H9 (cell line): ENCODE measurements at regions not wholly inside any gene's neighbourhood (a gene's known extent, or its start where the extent isn't known, plus 50 kb on each side); places are given as distances from the start of the nearest gene placed in this dataset.

Experiments
- DNase-seq: peaks from one replicate; pipeline ENCODE4 v3.0.0-alpha.2; 2017
- H2AFZ ChIP-seq: one replicate; pipeline ENCODE4 v1.6.1; 2013; ENCODE audit warnings: mild to moderate bottlenecking, low read length, control low read depth, moderate library complexity
- H2AK5ac ChIP-seq: 2 replicates; pipeline ENCODE4 v1.6.1; 2013; ENCODE audit warnings: low read length, control low read depth, mixed read lengths; ENCODE audit not compliant: insufficient read length
- H2BK120ac ChIP-seq: one replicate; pipeline ENCODE4 v1.6.1; 2013; ENCODE audit warnings: low read depth, mild to moderate bottlenecking, low read length, control low read depth, inconsistent platforms; ENCODE audit not compliant: poor library complexity, severe bottlenecking
- H2BK12ac ChIP-seq: 2 replicates; pipeline ENCODE4 v1.6.1; 2013; ENCODE audit warnings: low read length, control low read depth, mixed read lengths, low read depth; ENCODE audit not compliant: insufficient read length
- H2BK15ac ChIP-seq: 2 replicates; pipeline ENCODE4 v1.6.1; 2013; ENCODE audit warnings: low read depth, low read length, control low read depth
- H2BK20ac ChIP-seq: one replicate; pipeline ENCODE4 v1.6.1; 2013; ENCODE audit warnings: low read depth, mild to moderate bottlenecking, low read length, control low read depth, inconsistent platforms; ENCODE audit not compliant: poor library complexity, severe bottlenecking
- H2BK5ac ChIP-seq: 2 replicates; pipeline ENCODE4 v1.6.1; 2013; ENCODE audit warnings: low read length, control low read depth, mixed read lengths; ENCODE audit not compliant: insufficient read length
- H3K14ac ChIP-seq: 2 replicates; pipeline ENCODE4 v1.6.1; 2013; ENCODE audit warnings: low read length, control low read depth; ENCODE audit not compliant: insufficient read depth
- H3K18ac ChIP-seq: 2 replicates; pipeline ENCODE4 v1.6.1; 2013; ENCODE audit warnings: low read depth, mild to moderate bottlenecking, mixed read lengths, low read length, control low read depth; ENCODE audit not compliant: insufficient read length
- H3K23ac ChIP-seq: 2 replicates; pipeline ENCODE4 v1.6.1; 2013; ENCODE audit warnings: low read length, control low read depth, mixed read lengths, low read depth; ENCODE audit not compliant: insufficient read length
- H3K23me2 ChIP-seq: 2 replicates; pipeline ENCODE4 v1.6.1; 2013; ENCODE audit warnings: low read depth, mild to moderate bottlenecking, mixed read lengths, low read length, control low read depth; ENCODE audit not compliant: insufficient read length, poor library complexity, severe bottlenecking
- H3K27ac ChIP-seq: 2 replicates; pipeline ENCODE4 v1.5.1; 2013; ENCODE audit warnings: low read length, control low read depth, mixed read lengths, low read depth; ENCODE audit not compliant: insufficient read length
- H3K27me3 ChIP-seq: 2 replicates; pipeline ENCODE4 v1.6.1; 2013; ENCODE audit warnings: low read length, control low read depth, inconsistent platforms; ENCODE audit not compliant: insufficient read depth
- H3K4ac ChIP-seq: 2 replicates; pipeline ENCODE4 v1.6.1; 2013; ENCODE audit warnings: low read depth, mild to moderate bottlenecking, control low read depth, inconsistent platforms, low read length, moderate library complexity
- H3K4me1 ChIP-seq: 2 replicates; pipeline ENCODE4 v1.6.1; 2013; ENCODE audit warnings: low read length, control low read depth, inconsistent platforms; ENCODE audit not compliant: insufficient read depth
- H3K4me2 ChIP-seq: 2 replicates; pipeline ENCODE4 v1.6.1; 2013; ENCODE audit warnings: low read length, control low read depth, mixed read lengths; ENCODE audit not compliant: insufficient read length, insufficient read depth
- H3K56ac ChIP-seq: 2 replicates; pipeline ENCODE4 v1.6.1; 2013; ENCODE audit warnings: low read depth, mild to moderate bottlenecking, mixed read lengths, low read length, control low read depth; ENCODE audit not compliant: insufficient read length
- H3K79me1 ChIP-seq: 2 replicates; pipeline ENCODE4 v1.6.1; 2013; ENCODE audit warnings: low read depth, mild to moderate bottlenecking, moderate library complexity, low read length, control low read depth, inconsistent platforms; ENCODE audit not compliant: insufficient read depth, poor library complexity, severe bottlenecking
- H3K79me2 ChIP-seq: 2 replicates; pipeline ENCODE4 v1.6.1; 2013; ENCODE audit warnings: low read length, control low read depth, inconsistent platforms; ENCODE audit not compliant: insufficient read depth
- H3K9ac ChIP-seq: 2 replicates; pipeline ENCODE4 v1.6.1; 2013; ENCODE audit warnings: low read length, control low read depth, mixed read lengths; ENCODE audit not compliant: insufficient read length; ENCODE audit errors: extremely low read depth
- H3K9me3 ChIP-seq: one replicate; pipeline ENCODE4 v1.6.1; 2013; ENCODE audit warnings: low read depth, low read length, inconsistent platforms; ENCODE audit not compliant: control insufficient read depth
- H3T11ph ChIP-seq: one replicate; pipeline ENCODE4 v1.6.1; 2013; ENCODE audit warnings: mild to moderate bottlenecking, low read length, control low read depth, inconsistent platforms
- H4K20me1 ChIP-seq: one replicate; pipeline ENCODE4 v1.6.1; 2013; ENCODE audit not compliant: control insufficient read depth, insufficient read length, insufficient read depth
- H4K5ac ChIP-seq: 2 replicates; pipeline ENCODE4 v1.6.1; 2013; ENCODE audit warnings: low read depth, mild to moderate bottlenecking, mixed read lengths, low read length, control low read depth; ENCODE audit not compliant: insufficient read length
- H4K8ac ChIP-seq: replicated peaks from 2 replicates; pipeline ENCODE4 v1.6.1; 2013; ENCODE audit warnings: low read length, control low read depth, mixed read lengths, low read depth; ENCODE audit not compliant: insufficient read length
- H4K91ac ChIP-seq: 2 replicates; pipeline ENCODE4 v1.6.1; 2013; ENCODE audit warnings: low read depth, mild to moderate bottlenecking, moderate library complexity, mixed read lengths, low read length, control low read depth; ENCODE audit not compliant: insufficient read length
- H3K27ac Mint-ChIP-seq, 3 experiments: 2 replicates in 2 of 3; 3 replicates in 1 of 3; pipeline ENCODE4 v1.8.0; 2020 to 2021; ENCODE audit warnings: mixed read lengths in 3 of 3, mild to moderate bottlenecking in 1 of 3, moderate library complexity in 1 of 3
- H3K27me3 Mint-ChIP-seq: 2 replicates; pipeline ENCODE4 v1.8.0; 2021; ENCODE audit warnings: low read depth, mild to moderate bottlenecking, moderate library complexity, mixed read lengths
- H3K36me3 Mint-ChIP-seq, 3 experiments: 2 replicates in 2 of 3; 3 replicates in 1 of 3; pipeline ENCODE4 v1.8.0; 2020 to 2021; ENCODE audit warnings: low read depth in 3 of 3, mixed read lengths in 3 of 3; ENCODE audit not compliant: insufficient read depth in 1 of 3
- H3K4me1 Mint-ChIP-seq, 2 experiments: 2 replicates each; pipeline ENCODE4 v1.8.0; 2020; ENCODE audit warnings: mixed read lengths in 2 of 2
- H3K4me3 Mint-ChIP-seq, 2 experiments: 2 replicates in 1 of 2; 3 replicates in 1 of 2; pipeline ENCODE4 v1.8.0; 2020 to 2021; ENCODE audit warnings: mild to moderate bottlenecking in 2 of 2, mixed read lengths in 2 of 2, moderate library complexity in 1 of 2
- H3K9me3 Mint-ChIP-seq, 2 experiments: 2 replicates in 1 of 2; 3 replicates in 1 of 2; pipeline ENCODE4 v1.8.0; 2020; ENCODE audit warnings: mild to moderate bottlenecking in 2 of 2, mixed read lengths in 2 of 2, moderate library complexity in 1 of 2
- CTCF ChIP-seq: fragments of 200-600 bp; sonication (generic); conservative IDR thresholded peaks from 3 replicates; pipeline ENCODE4 v1.8.0; 2021; ENCODE audit warnings: antibody characterized with exemption, mild to moderate bottlenecking
- WGBS: extraction: QIAGEN DNeasy Blood & Tissue Kit; methylation state at CpG from one replicate; pipeline ENCODE4 v1.1.7; 2013; ENCODE audit warnings: missing lambda C conversion rate, low lambda C conversion rate, mixed read lengths; ENCODE audit not compliant: insufficient read length; ENCODE audit errors: extremely low coverage; 5-methylcytosine and 5-hydroxymethylcytosine counted together

GRCh38 chr6:11387707-11388430 lies 149.7 kb upstream of the TMEM170B start:
- Mint-ChIP-seq H3K9me3 (peaks cover 0 to 3% of the 10 kb centered on the region in 2 experiments; a peak in 2 of 5 replicates), H3K27me3 (peaks cover 2% of the 10 kb centered on the region; the same call in 1 of the 2 replicates), H3K27ac (no peak overlapping the region), H3K4me1 (peaks cover 12 to 18% of the 10 kb centered on the region in 2 experiments), H3K36me3 (no peaks in the 10 kb centered on the region; a peak in 1 of 7 replicates), H3K4me3 (no peak overlapping the region)
- Histone ChIP-seq H4K20me1 (no peaks in the 10 kb centered on the region), H3K27ac (no peak overlapping the region), H3K4me2 (no peak overlapping the region), H3K27me3 (no peaks in the 10 kb centered on the region), H2BK5ac (no peak overlapping the region), H3K18ac (no peak overlapping the region), H3K4me1 (0 out of 2 replicates have a peak, but pooled peaks cover 3% of the 10 kb centered on the region), H4K5ac (no peak overlapping the region), H3K56ac (no peak overlapping the region), H3K9ac (no peak overlapping the region), H2AK5ac (no peak overlapping the region), H3K4ac (no peak overlapping the region), H2BK120ac (no peak overlapping the region), H3K23me2 (no peaks in the 10 kb centered on the region), H3T11ph (no peak overlapping the region), H2BK15ac (no peak overlapping the region), H4K8ac (no peak overlapping the region), H2BK12ac (no peak overlapping the region), H2BK20ac (no peak overlapping the region), H3K9me3 (no peaks in the 10 kb centered on the region), H3K79me1 (no peaks in the 10 kb centered on the region), H3K79me2 (no peaks in the 10 kb centered on the region), H3K23ac (no peak overlapping the region), H2AFZ (no peak overlapping the region), H4K91ac (no peak overlapping the region), H3K14ac (no peak overlapping the region)
- no peak for DNase-seq
- TF ChIP-seq CTCF = no peak
- WGBS = no CpG with 5 or more reads among the region's 5 CpGs
